WTC11 (cell line): ENCODE measurements at regions not wholly inside any gene's neighbourhood (a gene's known extent, or its start where the extent isn't known, plus 50 kb on each side); places are given as distances from the start of the nearest gene placed in this dataset.

Experiments used
- CBFB ChIP-seq: sonication (generic); formaldehyde crosslinking; IDR thresholded peaks from 2 replicates; pipeline ENCODE4 v1.8.1; 2022; ENCODE audit warnings: mild to moderate bottlenecking, low read depth, missing genetic modification reagents
- CREM ChIP-seq: sonication (generic); formaldehyde crosslinking; IDR thresholded peaks from 2 replicates; pipeline ENCODE4 v1.8.1; 2022; ENCODE audit warnings: mild to moderate bottlenecking, missing genetic modification reagents, moderate library complexity
- FOXP1 ChIP-seq: sonication (generic); formaldehyde crosslinking; IDR thresholded peaks from 2 replicates; pipeline ENCODE4 v1.8.0; 2022; ENCODE audit warnings: missing genetic modification reagents, mild to moderate bottlenecking, moderate library complexity, borderline replicate concordance
- MXD4 ChIP-seq: fragments of 250-450 bp; sonication (Bioruptor Pico); IDR thresholded peaks from 2 replicates; pipeline ENCODE4 v1.8.0; 2021; ENCODE audit warnings: mild to moderate bottlenecking, moderate library complexity, borderline replicate concordance
- NFE2L1 ChIP-seq: sonication (generic); formaldehyde crosslinking; IDR thresholded peaks from 2 replicates; pipeline ENCODE4 v1.8.1; 2023; ENCODE audit warnings: missing genetic modification reagents
- NFYB ChIP-seq: sonication (generic); formaldehyde crosslinking; conservative IDR thresholded peaks from 2 replicates; pipeline ENCODE4 v1.8.0; 2022; ENCODE audit warnings: low read depth, missing genetic modification reagents
- NR2C2 ChIP-seq: sonication (generic); formaldehyde crosslinking; IDR thresholded peaks from 2 replicates; pipeline ENCODE4 v1.8.0; 2022; ENCODE audit warnings: mild to moderate bottlenecking, missing genetic modification reagents
- TCF7 ChIP-seq: sonication (generic); formaldehyde crosslinking; IDR thresholded peaks from 2 replicates; pipeline ENCODE4 v1.8.0; 2022; ENCODE audit warnings: mild to moderate bottlenecking, low read depth, missing genetic modification reagents, moderate library complexity
- TEAD4 ChIP-seq: sonication (generic); formaldehyde crosslinking; IDR thresholded peaks from 2 replicates; pipeline ENCODE4 v1.8.0; 2022; ENCODE audit warnings: mild to moderate bottlenecking, missing genetic modification reagents
- ZNF232 ChIP-seq: sonication (generic); formaldehyde crosslinking; IDR thresholded peaks from 2 replicates; pipeline ENCODE4 v1.8.0; 2022; ENCODE audit warnings: mild to moderate bottlenecking, missing genetic modification reagents
- TF ChIP-seq, protein P1 (sequence below): fragments of 200-600 bp; IDR thresholded peaks from 2 replicates; pipeline ENCODE4 v1.8.0; 2022; ENCODE audit warnings: antibody characterized with exemption
- TF ChIP-seq, protein P2 (sequence below): sonication (generic); formaldehyde crosslinking; IDR thresholded peaks from 2 replicates; pipeline ENCODE4 v1.8.1; 2023; ENCODE audit warnings: mild to moderate bottlenecking, missing genetic modification reagents
- TF ChIP-seq, protein P3 (sequence below): sonication (generic); formaldehyde crosslinking; IDR thresholded peaks from 2 replicates; pipeline ENCODE4 v1.8.0; 2022; ENCODE audit warnings: missing genetic modification reagents
- TF ChIP-seq, protein P4 (sequence below): sonication (generic); formaldehyde crosslinking; IDR thresholded peaks from 2 replicates; pipeline ENCODE4 v1.8.1; 2023; ENCODE audit warnings: mild to moderate bottlenecking, missing genetic modification reagents

- TF ChIP-seq, protein P1, sequence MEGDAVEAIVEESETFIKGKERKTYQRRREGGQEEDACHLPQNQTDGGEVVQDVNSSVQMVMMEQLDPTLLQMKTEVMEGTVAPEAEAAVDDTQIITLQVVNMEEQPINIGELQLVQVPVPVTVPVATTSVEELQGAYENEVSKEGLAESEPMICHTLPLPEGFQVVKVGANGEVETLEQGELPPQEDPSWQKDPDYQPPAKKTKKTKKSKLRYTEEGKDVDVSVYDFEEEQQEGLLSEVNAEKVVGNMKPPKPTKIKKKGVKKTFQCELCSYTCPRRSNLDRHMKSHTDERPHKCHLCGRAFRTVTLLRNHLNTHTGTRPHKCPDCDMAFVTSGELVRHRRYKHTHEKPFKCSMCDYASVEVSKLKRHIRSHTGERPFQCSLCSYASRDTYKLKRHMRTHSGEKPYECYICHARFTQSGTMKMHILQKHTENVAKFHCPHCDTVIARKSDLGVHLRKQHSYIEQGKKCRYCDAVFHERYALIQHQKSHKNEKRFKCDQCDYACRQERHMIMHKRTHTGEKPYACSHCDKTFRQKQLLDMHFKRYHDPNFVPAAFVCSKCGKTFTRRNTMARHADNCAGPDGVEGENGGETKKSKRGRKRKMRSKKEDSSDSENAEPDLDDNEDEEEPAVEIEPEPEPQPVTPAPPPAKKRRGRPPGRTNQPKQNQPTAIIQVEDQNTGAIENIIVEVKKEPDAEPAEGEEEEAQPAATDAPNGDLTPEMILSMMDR = no peak
- no peak for TF ChIP-seq NFYB (CRISPR knock-in tag)
- TF ChIP-seq CREM = no peak
- TF ChIP-seq, protein P2, sequence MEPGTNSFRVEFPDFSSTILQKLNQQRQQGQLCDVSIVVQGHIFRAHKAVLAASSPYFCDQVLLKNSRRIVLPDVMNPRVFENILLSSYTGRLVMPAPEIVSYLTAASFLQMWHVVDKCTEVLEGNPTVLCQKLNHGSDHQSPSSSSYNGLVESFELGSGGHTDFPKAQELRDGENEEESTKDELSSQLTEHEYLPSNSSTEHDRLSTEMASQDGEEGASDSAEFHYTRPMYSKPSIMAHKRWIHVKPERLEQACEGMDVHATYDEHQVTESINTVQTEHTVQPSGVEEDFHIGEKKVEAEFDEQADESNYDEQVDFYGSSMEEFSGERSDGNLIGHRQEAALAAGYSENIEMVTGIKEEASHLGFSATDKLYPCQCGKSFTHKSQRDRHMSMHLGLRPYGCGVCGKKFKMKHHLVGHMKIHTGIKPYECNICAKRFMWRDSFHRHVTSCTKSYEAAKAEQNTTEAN (CRISPR knock-in tag) = no peak
- no peak for TF ChIP-seq MXD4
- TF ChIP-seq, protein P3, sequence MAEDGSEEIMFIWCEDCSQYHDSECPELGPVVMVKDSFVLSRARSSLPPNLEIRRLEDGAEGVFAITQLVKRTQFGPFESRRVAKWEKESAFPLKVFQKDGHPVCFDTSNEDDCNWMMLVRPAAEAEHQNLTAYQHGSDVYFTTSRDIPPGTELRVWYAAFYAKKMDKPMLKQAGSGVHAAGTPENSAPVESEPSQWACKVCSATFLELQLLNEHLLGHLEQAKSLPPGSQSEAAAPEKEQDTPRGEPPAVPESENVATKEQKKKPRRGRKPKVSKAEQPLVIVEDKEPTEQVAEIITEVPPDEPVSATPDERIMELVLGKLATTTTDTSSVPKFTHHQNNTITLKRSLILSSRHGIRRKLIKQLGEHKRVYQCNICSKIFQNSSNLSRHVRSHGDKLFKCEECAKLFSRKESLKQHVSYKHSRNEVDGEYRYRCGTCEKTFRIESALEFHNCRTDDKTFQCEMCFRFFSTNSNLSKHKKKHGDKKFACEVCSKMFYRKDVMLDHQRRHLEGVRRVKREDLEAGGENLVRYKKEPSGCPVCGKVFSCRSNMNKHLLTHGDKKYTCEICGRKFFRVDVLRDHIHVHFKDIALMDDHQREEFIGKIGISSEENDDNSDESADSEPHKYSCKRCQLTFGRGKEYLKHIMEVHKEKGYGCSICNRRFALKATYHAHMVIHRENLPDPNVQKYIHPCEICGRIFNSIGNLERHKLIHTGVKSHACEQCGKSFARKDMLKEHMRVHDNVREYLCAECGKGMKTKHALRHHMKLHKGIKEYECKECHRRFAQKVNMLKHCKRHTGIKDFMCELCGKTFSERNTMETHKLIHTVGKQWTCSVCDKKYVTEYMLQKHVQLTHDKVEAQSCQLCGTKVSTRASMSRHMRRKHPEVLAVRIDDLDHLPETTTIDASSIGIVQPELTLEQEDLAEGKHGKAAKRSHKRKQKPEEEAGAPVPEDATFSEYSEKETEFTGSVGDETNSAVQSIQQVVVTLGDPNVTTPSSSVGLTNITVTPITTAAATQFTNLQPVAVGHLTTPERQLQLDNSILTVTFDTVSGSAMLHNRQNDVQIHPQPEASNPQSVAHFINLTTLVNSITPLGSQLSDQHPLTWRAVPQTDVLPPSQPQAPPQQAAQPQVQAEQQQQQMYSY (CRISPR knock-in tag) = no peak
- no peak for TF ChIP-seq CBFB
- TF ChIP-seq ZNF232 = no peak
- TF ChIP-seq TCF7 (CRISPR knock-in tag) = no peak
- no peak for TF ChIP-seq TEAD4 (CRISPR knock-in tag)
- no peak for TF ChIP-seq NR2C2 (CRISPR knock-in tag)
- no peak for TF ChIP-seq NFE2L1 (CRISPR knock-in tag)
- TF ChIP-seq FOXP1 = no peak
- TF ChIP-seq, protein P4, sequence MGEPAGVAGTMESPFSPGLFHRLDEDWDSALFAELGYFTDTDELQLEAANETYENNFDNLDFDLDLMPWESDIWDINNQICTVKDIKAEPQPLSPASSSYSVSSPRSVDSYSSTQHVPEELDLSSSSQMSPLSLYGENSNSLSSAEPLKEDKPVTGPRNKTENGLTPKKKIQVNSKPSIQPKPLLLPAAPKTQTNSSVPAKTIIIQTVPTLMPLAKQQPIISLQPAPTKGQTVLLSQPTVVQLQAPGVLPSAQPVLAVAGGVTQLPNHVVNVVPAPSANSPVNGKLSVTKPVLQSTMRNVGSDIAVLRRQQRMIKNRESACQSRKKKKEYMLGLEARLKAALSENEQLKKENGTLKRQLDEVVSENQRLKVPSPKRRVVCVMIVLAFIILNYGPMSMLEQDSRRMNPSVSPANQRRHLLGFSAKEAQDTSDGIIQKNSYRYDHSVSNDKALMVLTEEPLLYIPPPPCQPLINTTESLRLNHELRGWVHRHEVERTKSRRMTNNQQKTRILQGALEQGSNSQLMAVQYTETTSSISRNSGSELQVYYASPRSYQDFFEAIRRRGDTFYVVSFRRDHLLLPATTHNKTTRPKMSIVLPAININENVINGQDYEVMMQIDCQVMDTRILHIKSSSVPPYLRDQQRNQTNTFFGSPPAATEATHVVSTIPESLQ (CRISPR knock-in tag) = no peak
Measured at GRCh38 chr2:51778806-51779205, 746.9 kb upstream of the NRXN1 start.
